ENCODE measurements at regions not wholly inside any gene's neighbourhood (a gene's known extent, or its start where the extent isn't known, plus 50 kb on each side); places are given as distances from the start of the nearest gene placed in this dataset.

DNA sequence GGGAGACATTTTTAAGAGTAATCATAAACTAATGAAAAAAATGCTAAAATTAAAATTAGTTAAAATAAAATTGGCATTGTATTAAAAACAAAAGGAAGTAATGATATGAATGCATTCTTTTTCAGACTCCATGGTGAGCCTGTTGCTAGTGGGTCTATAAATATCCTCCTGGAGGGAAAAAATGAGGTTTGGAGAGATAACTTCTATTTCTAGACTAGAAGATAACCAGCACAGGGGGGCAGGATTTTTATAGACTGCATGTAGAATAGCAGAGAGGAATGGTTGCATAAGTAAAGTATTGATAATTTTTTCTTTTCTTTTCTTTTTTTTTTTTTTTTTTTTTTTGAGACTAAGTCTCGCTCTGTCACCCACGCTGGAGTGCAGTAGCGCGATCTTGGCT lies 835.8 kb upstream of the VRK2 start:
- Histone ChIP-seq H3K27ac (ENCODE audit: insufficient read depth, low read depth, low read length) (no peak overlapping the region), H3K4me1 (ENCODE audit: control insufficient read depth, extremely low read depth, insufficient read depth, low read length) (no peaks in the 10 kb centered on the region), H3K27me3 (ENCODE audit: control insufficient read depth in 2 of 2, insufficient read depth in 2 of 2, low read length in 2 of 2) (no peaks in the 10 kb centered on the region), H3K9me3 (replicated peaks; ENCODE audit: control insufficient read depth, insufficient read depth, low read length) (no peaks in the 10 kb centered on the region), H3K4me2 (ENCODE audit: insufficient read depth, low read length) (no peak overlapping the region), H3K79me2 (ENCODE audit: control insufficient read depth, insufficient read depth, low read length) (no peaks in the 10 kb centered on the region), H3K9ac (replicated peaks; ENCODE audit: extremely low read depth, insufficient read depth, low read length) (no peak overlapping the region), H3K9me1 (replicated peaks; ENCODE audit: control insufficient read depth, extremely low read depth, insufficient read depth, low read length) (no peaks in the 10 kb centered on the region), H2AFZ (ENCODE audit: low read depth, low read length) (no peak overlapping the region), H3K4me3 (replicated peaks in 1 of 3; ENCODE audit: insufficient read depth in 1 of 3, low read depth in 1 of 3, low read length in 3 of 3) (no peak overlapping the region), H4K20me1 (replicated peaks; ENCODE audit: control insufficient read depth, extremely low read depth, insufficient read depth, low read length) (no peaks in the 10 kb centered on the region), H3K36me3 (ENCODE audit: control insufficient read depth in 2 of 2, extremely low read depth in 1 of 2, insufficient read depth in 2 of 2, low read length in 2 of 2) (no peaks in the 10 kb centered on the region)
- BruUV-seq (replicated peaks), result no TSS peak
- DNase-seq (ENCODE audit: low read depth, low spot score), result no peak
- TF ChIP-seq FOS (IDR thresholded peaks at IDR 0.05; ENCODE audit: borderline replicate concordance, insufficient read depth, low read length) (no peak), GATA2 (IDR thresholded peaks at IDR 0.05; ENCODE audit: insufficient read depth, insufficient read length, low read depth, low read length) (no peak)
- dilution Hi-C loops (cut with MboI; ENCODE audit: extremely low pct_ligation_motif_present, low sequenced_read_pairs), result no loop called here
- CTCF ChIA-PET, result no interaction called here
- POLR2A ChIA-PET, result no interaction called here
- intact Hi-C loops (cut with micrococcal nuclease), result no loop called here
- FAIRE-seq, result no peak

DNA sequence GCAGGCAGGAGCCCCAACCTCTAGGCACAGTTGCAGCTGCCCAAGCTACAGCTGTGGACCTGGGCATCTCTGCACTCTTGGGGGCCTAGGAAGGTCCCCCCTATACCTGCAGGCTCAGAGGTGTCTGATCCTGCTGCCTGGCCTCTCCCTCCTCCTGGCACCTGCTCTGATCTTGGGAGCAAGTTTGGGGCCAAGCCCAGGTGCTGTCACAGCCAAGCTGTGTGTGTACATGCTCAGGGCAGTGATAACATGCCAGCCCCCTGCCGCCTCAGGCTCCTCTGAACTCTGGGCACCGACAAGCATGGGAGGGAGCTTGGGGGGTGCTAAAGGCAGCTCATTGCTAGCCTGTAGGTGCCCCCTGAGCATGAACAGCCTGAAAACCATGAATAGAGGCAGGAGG lies 829.6 kb upstream of the VRK2 start:
- dilution Hi-C loops (cut with MboI; ENCODE audit: extremely low pct_ligation_motif_present, low sequenced_read_pairs), result no loop called here

More for the DNA sequence above, 829.6 kb upstream of the VRK2 start:
- H3K4me1 ChIP-seq (ENCODE audit: control insufficient read depth, extremely low read depth, insufficient read depth, low read length), result no peaks in the 10 kb centered on the region
- no TSS peak for BruUV-seq (replicated peaks)
- FAIRE-seq (no peak), DNase-seq (ENCODE audit: low read depth, low spot score) (no peak)
- H3K9me1 ChIP-seq (replicated peaks; ENCODE audit: control insufficient read depth, extremely low read depth, insufficient read depth, low read length), result no peaks in the 10 kb centered on the region
- no peaks in the 10 kb centered on the region for H3K36me3 ChIP-seq (ENCODE audit: control insufficient read depth in 2 of 2, extremely low read depth in 1 of 2, insufficient read depth in 2 of 2, low read length in 2 of 2)
- POLR2A ChIA-PET, result no interaction called here
- H3K9me3 ChIP-seq (replicated peaks; ENCODE audit: control insufficient read depth, insufficient read depth, low read length), result no peaks in the 10 kb centered on the region
- TF ChIP-seq, protein P1, sequence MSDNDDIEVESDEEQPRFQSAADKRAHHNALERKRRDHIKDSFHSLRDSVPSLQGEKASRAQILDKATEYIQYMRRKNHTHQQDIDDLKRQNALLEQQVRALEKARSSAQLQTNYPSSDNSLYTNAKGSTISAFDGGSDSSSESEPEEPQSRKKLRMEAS (IDR thresholded peaks at IDR 0.05; ENCODE audit: insufficient read depth, insufficient read length), result no peak
- TF ChIP-seq JUN (IDR thresholded peaks at IDR 0.05; ENCODE audit: borderline replicate concordance, insufficient read depth, insufficient read length, low read depth) (no peak), POLR2A (IDR thresholded peaks at IDR 0.05; ENCODE audit: low read depth, low read length) (no peak), MYC (IDR thresholded peaks at IDR 0.05; ENCODE audit: low read depth, low read length) (no peak), EZH2 (IDR thresholded peaks at IDR 0.05; ENCODE audit: borderline replicate concordance, low read depth, low read length, severe bottlenecking) (no peak), GATA2 (IDR thresholded peaks at IDR 0.05; ENCODE audit: insufficient read depth, insufficient read length, low read depth, low read length) (no peak), POLR2AphosphoS5 (IDR thresholded peaks at IDR 0.05; ENCODE audit: insufficient read depth, low read depth, low read length) (no peak)
- H3K4me2 ChIP-seq (ENCODE audit: insufficient read depth, low read length), result no peak overlapping the region
- no peak overlapping the region for H3K27ac ChIP-seq (ENCODE audit: insufficient read depth, low read depth, low read length)
- no peak overlapping the region for H3K4me3 ChIP-seq (replicated peaks in 1 of 3; ENCODE audit: insufficient read depth in 1 of 3, low read depth in 1 of 3, low read length in 3 of 3)
- H2AFZ ChIP-seq (ENCODE audit: low read depth, low read length), result no peak overlapping the region
- CTCF ChIA-PET, result interaction anchor here (1.7 kb wide), 1 partner anchor 11 kb away, joined by 5 read pairs; no protein-coding TSS in a partner anchor
- H3K9ac ChIP-seq (replicated peaks; ENCODE audit: extremely low read depth, insufficient read depth, low read length), result no peak overlapping the region
- intact Hi-C loops (cut with micrococcal nuclease), result no loop called here
- H3K27me3 ChIP-seq (ENCODE audit: control insufficient read depth in 2 of 2, insufficient read depth in 2 of 2, low read length in 2 of 2), result no peaks in the 10 kb centered on the region
- no peaks in the 10 kb centered on the region for H4K20me1 ChIP-seq (replicated peaks; ENCODE audit: control insufficient read depth, extremely low read depth, insufficient read depth, low read length)
- H3K79me2 ChIP-seq (ENCODE audit: control insufficient read depth, insufficient read depth, low read length), result no peaks in the 10 kb centered on the region

All from endothelial cell of umbilical vein (primary cell).